Activated CD8-positive, alpha-beta memory T cell treated with anti-CD3 and anti-CD28 coated beads, Interleukin-2, amount 10 ng/mL, durations not matched to agents 7 days and 5 days (primary cell): ENCODE measurements at regions not wholly inside any gene's neighbourhood (a gene's known extent, or its start where the extent isn't known, plus 50 kb on each side); places are given as distances from the start of the nearest gene placed in this dataset.
"Not testable (repeated sequence)": the region's sequence is repeated elsewhere in the genome, so short reads cannot be mapped to it uniquely, and the experiment has no call there.

Experiments used
- ATAC-seq: fragments of 150-1000 bp; cut with Tn5 transposase; one replicate; pipeline ENCODE4 v1.10.0; 2021; ENCODE audit warnings: moderate library complexity
- CTCF ChIA-PET: fragments of 350-600 bp; sonication (Branson Sonifier 250); formaldehyde crosslinking; loops from one replicate; lab custom pipeline; 2021; ENCODE audit warnings: antibody characterized with exemption; lab: Charles Lee
- DNase-seq: peaks from one replicate; pipeline ENCODE4 v3.0.0-alpha.2; 2020
- H3K27ac Mint-ChIP-seq: one replicate; pipeline ENCODE4 v1.8.0; 2021; ENCODE audit warnings: mild to moderate bottlenecking, mixed read lengths
- H3K27me3 Mint-ChIP-seq: one replicate; pipeline ENCODE4 v1.8.0; 2021; ENCODE audit warnings: mixed read lengths
- H3K36me3 Mint-ChIP-seq: one replicate; pipeline ENCODE4 v1.8.0; 2021; ENCODE audit warnings: mild to moderate bottlenecking, mixed read lengths
- H3K4me1 Mint-ChIP-seq: one replicate; pipeline ENCODE4 v1.8.0; 2021; ENCODE audit warnings: mixed read lengths
- H3K4me3 Mint-ChIP-seq: one replicate; pipeline ENCODE4 v1.8.0; 2021; ENCODE audit warnings: mild to moderate bottlenecking, moderate library complexity, mixed read lengths
- H3K9me3 Mint-ChIP-seq: one replicate; pipeline ENCODE4 v1.8.0; 2022; ENCODE audit warnings: low read depth, mixed read lengths

GRCh38 chr10:14447094-14447839 is 116.5 kb upstream of the FRMD4A start:
- Mint-ChIP-seq H3K27me3 (peaks cover 12% of the 10 kb centered on the region), H3K27ac (no peak overlapping the region)
- no peak for ATAC-seq

GRCh38 chr10:14439451-14440259 is 108.9 kb upstream of the FRMD4A start:
- H3K36me3 Mint-ChIP-seq: no peaks in the 10 kb centered on the region
- H3K9me3 Mint-ChIP-seq: no peaks in the 10 kb centered on the region
- H3K27me3 Mint-ChIP-seq: peaks cover 18% of the 10 kb centered on the region
- no peak for ATAC-seq
- CTCF ChIA-PET: no interaction called here
- no peak overlapping the region for H3K4me3 Mint-ChIP-seq
- H3K4me1 Mint-ChIP-seq: no peaks in the 10 kb centered on the region
- H3K27ac Mint-ChIP-seq: no peak overlapping the region
- no peak for DNase-seq

More at GRCh38 chr10:14447094-14447839, 116.5 kb upstream of the FRMD4A start:
- Mint-ChIP-seq H3K36me3 (no peaks in the 10 kb centered on the region), H3K9me3 (peaks cover 4% of the 10 kb centered on the region), H3K4me1 (no peaks in the 10 kb centered on the region), H3K4me3 (no peak overlapping the region)
- CTCF ChIA-PET: no interaction called here
- no peak for DNase-seq

- no peaks in the 10 kb centered on the region for H3K36me3 Mint-ChIP-seq
- CTCF ChIA-PET: no interaction called here
- H3K27me3 Mint-ChIP-seq: peaks cover 24% of the 10 kb centered on the region
- H3K9me3 Mint-ChIP-seq: no peaks in the 10 kb centered on the region
- no peak for ATAC-seq
- no peak overlapping the region for H3K4me3 Mint-ChIP-seq
- no peak overlapping the region for H3K27ac Mint-ChIP-seq
- DNase-seq: no peak
- no peaks in the 10 kb centered on the region for H3K4me1 Mint-ChIP-seq
Observed at GRCh38 chr10:14438576-14438975, 107.9 kb upstream of the FRMD4A start.

GRCh38 chr10:14438057-14438456 is 107.3 kb upstream of the FRMD4A start:
- CTCF ChIA-PET: no interaction called here
- no peak for DNase-seq
- Mint-ChIP-seq H3K4me3 (no peak overlapping the region), H3K27me3 (peaks cover 24% of the 10 kb centered on the region), H3K4me1 (no peaks in the 10 kb centered on the region), H3K36me3 (no peaks in the 10 kb centered on the region), H3K27ac (no peak overlapping the region), H3K9me3 (no peaks in the 10 kb centered on the region)
- ATAC-seq: no peak

- ATAC-seq (no peak), DNase-seq (no peak)
- Mint-ChIP-seq H3K27ac (no peak overlapping the region), H3K27me3 (peaks cover 21% of the 10 kb centered on the region), H3K4me3 (no peak overlapping the region), H3K36me3 (no peaks in the 10 kb centered on the region), H3K4me1 (no peaks in the 10 kb centered on the region), H3K9me3 (no peaks in the 10 kb centered on the region)
- CTCF ChIA-PET: interaction anchor here (0.6 to 0.8 kb wide), 2 partner anchors 12 to 17 kb away, joined by 3 to 4 read pairs; no protein-coding TSS in a partner anchor
Observed at GRCh38 chr10:14435976-14436632, 105.4 kb upstream of the FRMD4A start.

GRCh38 chr10:14433147-14433546 is 102.4 kb upstream of the FRMD4A start:
- no peaks in the 10 kb centered on the region for H3K36me3 Mint-ChIP-seq
- DNase-seq (no peak), ATAC-seq (no peak)
- no peak overlapping the region for H3K4me3 Mint-ChIP-seq
- H3K4me1 Mint-ChIP-seq: no peaks in the 10 kb centered on the region
- CTCF ChIA-PET: no interaction called here
- H3K27me3 Mint-ChIP-seq: peaks cover 28% of the 10 kb centered on the region
- no peaks in the 10 kb centered on the region for H3K9me3 Mint-ChIP-seq
- H3K27ac Mint-ChIP-seq: no peak overlapping the region

- Mint-ChIP-seq H3K9me3 (no peaks in the 10 kb centered on the region), H3K4me1 (no peaks in the 10 kb centered on the region), H3K4me3 (no peak overlapping the region), H3K27me3 (peaks cover 32% of the 10 kb centered on the region), H3K27ac (no peak overlapping the region), H3K36me3 (no peaks in the 10 kb centered on the region)
- ATAC-seq (no peak), DNase-seq (no peak)
- CTCF ChIA-PET: no interaction called here
Observed at GRCh38 chr10:14431868-14432267, 101.1 kb upstream of the FRMD4A start.

- Mint-ChIP-seq H3K9me3 (no peaks in the 10 kb centered on the region), H3K36me3 (no peaks in the 10 kb centered on the region), H3K4me1 (no peaks in the 10 kb centered on the region), H3K4me3 (no peak overlapping the region), H3K27ac (no peak overlapping the region), H3K27me3 (peaks cover 24% of the 10 kb centered on the region)
- no peak for DNase-seq
- no peak for ATAC-seq
- CTCF ChIA-PET: no interaction called here
Observed at GRCh38 chr10:14429043-14429700, 98.4 kb upstream of the FRMD4A start.

- Mint-ChIP-seq H3K4me3 (no peak overlapping the region), H3K9me3 (no peaks in the 10 kb centered on the region), H3K27me3 (peaks cover 31% of the 10 kb centered on the region), H3K27ac (no peak overlapping the region), H3K36me3 (no peaks in the 10 kb centered on the region), H3K4me1 (no peaks in the 10 kb centered on the region)
- CTCF ChIA-PET: no interaction called here
- DNase-seq: no peak
- ATAC-seq: no peak
Observed at GRCh38 chr10:14425034-14425433, 94.3 kb upstream of the FRMD4A start.

- no peaks in the 10 kb centered on the region for H3K36me3 Mint-ChIP-seq
- H3K4me1 Mint-ChIP-seq: no peaks in the 10 kb centered on the region
- no peaks in the 10 kb centered on the region for H3K9me3 Mint-ChIP-seq
- H3K27me3 Mint-ChIP-seq: peaks cover 26% of the 10 kb centered on the region
- DNase-seq (no peak), ATAC-seq (no peak)
- CTCF ChIA-PET: no interaction called here
- H3K27ac Mint-ChIP-seq: no peak overlapping the region
- H3K4me3 Mint-ChIP-seq: no peak overlapping the region
Observed at GRCh38 chr10:14423111-14423744, 92.5 kb upstream of the FRMD4A start.

GRCh38 chr10:14422431-14422830 is 91.7 kb upstream of the FRMD4A start:
- DNase-seq: no peak
- no peak for ATAC-seq
- no peak overlapping the region for H3K4me3 Mint-ChIP-seq
- no peak overlapping the region for H3K27ac Mint-ChIP-seq
- CTCF ChIA-PET: no interaction called here
- no peaks in the 10 kb centered on the region for H3K4me1 Mint-ChIP-seq
- peaks cover 28% of the 10 kb centered on the region for H3K27me3 Mint-ChIP-seq
- H3K9me3 Mint-ChIP-seq: no peaks in the 10 kb centered on the region
- H3K36me3 Mint-ChIP-seq: no peaks in the 10 kb centered on the region

GRCh38 chr10:14421941-14422340 is 91.2 kb upstream of the FRMD4A start:
- Mint-ChIP-seq H3K27ac (no peak overlapping the region), H3K36me3 (no peaks in the 10 kb centered on the region), H3K27me3 (peaks cover 31% of the 10 kb centered on the region), H3K9me3 (no peaks in the 10 kb centered on the region), H3K4me1 (no peaks in the 10 kb centered on the region), H3K4me3 (no peak overlapping the region)
- DNase-seq (no peak), ATAC-seq (no peak)
- CTCF ChIA-PET: no interaction called here

- CTCF ChIA-PET, H3K9me3 Mint-ChIP-seq: not testable (repeated sequence)
Observed at GRCh38 chr10:14417336-14417735, 86.6 kb upstream of the FRMD4A start.

More at GRCh38 chr10:14417336-14417735, 86.6 kb upstream of the FRMD4A start:
- not testable (repeated sequence) for H3K4me3 Mint-ChIP-seq, DNase-seq, H3K4me1 Mint-ChIP-seq, H3K27ac Mint-ChIP-seq, H3K36me3 Mint-ChIP-seq, ATAC-seq
- peaks cover 39% of the 10 kb centered on the region for H3K27me3 Mint-ChIP-seq
